Adrenal gland (tissue), 5 donors: ENCODE measurements at regions not wholly inside any gene's neighbourhood (a gene's known extent, or its start where the extent isn't known, plus 50 kb on each side); places are given as distances from the start of the nearest gene placed in this dataset.

Source experiments
- POLR2A ChIP-seq, 2 donors: fragments of 450-650 bp; IDR thresholded peaks; one replicate each; pipeline ENCODE4 v1.6.1; 2017; ENCODE audit warnings: antibody characterized with exemption in 2 of 2, mild to moderate bottlenecking in 2 of 2, moderate library complexity in 1 of 2
- TF ChIP-seq, protein P1 (sequence below), 6 experiments: fragments of 450-650 bp in 4 of 6; fragments of 200-600 bp in 2 of 6; sonication (generic) in 1 of 6; IDR thresholded peaks; 1 replicate in 5 of 6; 2 replicates in 1 of 6; pipeline versions ENCODE4 v1.5.1 to v1.8.0; 2016 to 2021; ENCODE audit warnings: antibody characterized with exemption in 6 of 6, mild to moderate bottlenecking in 2 of 6, moderate library complexity in 1 of 6
- donor health status: DM: no; HTN: no; CAD: no.

DNA sequence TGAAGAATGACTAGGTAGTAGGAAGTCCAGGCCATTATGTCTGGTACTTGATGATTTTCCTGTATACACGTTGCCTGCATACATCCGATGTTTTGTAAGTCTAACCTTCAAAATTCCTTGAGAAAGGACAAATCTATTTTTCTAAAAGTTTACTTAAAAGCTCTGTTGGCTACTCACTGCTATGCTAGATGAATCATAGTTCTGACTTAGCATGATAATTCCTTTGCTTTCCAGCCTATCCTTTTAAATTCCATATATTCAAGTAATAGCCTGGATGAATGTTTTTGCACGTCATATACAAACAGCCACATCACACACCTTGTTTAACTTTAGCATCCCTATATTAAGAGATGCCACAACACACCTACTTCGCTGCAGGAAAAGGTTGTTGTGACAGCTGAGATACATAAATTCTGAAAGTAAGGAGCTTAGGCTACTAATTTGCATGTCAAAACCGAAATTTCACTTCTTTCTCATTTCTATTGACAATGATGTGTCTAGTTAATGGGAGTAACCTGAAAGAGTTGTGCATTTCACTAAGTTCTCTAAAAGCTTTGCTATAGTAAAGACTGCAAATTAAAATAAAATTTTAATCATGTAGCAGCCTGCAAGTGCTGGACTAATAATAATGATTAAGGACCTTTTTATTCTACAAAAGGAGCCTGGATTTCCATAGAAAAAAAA is 1116.4 kb downstream of the JRKL start:
- TF ChIP-seq, protein P1, sequence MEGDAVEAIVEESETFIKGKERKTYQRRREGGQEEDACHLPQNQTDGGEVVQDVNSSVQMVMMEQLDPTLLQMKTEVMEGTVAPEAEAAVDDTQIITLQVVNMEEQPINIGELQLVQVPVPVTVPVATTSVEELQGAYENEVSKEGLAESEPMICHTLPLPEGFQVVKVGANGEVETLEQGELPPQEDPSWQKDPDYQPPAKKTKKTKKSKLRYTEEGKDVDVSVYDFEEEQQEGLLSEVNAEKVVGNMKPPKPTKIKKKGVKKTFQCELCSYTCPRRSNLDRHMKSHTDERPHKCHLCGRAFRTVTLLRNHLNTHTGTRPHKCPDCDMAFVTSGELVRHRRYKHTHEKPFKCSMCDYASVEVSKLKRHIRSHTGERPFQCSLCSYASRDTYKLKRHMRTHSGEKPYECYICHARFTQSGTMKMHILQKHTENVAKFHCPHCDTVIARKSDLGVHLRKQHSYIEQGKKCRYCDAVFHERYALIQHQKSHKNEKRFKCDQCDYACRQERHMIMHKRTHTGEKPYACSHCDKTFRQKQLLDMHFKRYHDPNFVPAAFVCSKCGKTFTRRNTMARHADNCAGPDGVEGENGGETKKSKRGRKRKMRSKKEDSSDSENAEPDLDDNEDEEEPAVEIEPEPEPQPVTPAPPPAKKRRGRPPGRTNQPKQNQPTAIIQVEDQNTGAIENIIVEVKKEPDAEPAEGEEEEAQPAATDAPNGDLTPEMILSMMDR (IDR thresholded peaks at IDR 0.05) = no peak
- TF ChIP-seq POLR2A (IDR thresholded peaks at IDR 0.05) = no peak
